Fibroblast of pulmonary artery (primary cell): ENCODE measurements at regions not wholly inside any gene's neighbourhood (a gene's known extent, or its start where the extent isn't known, plus 50 kb on each side); places are given as distances from the start of the nearest gene placed in this dataset.
A peak's percentile ranks its signal among the peaks of the same experiment; 100 is the strongest.

ENCODE experiments used
- DNase-seq: peaks from one replicate; pipeline ENCODE4 v3.0.0-alpha.2; 2010; ENCODE audit warnings: low read depth
- H3K4me3 ChIP-seq: replicated peaks from 2 replicates; pipeline ENCODE4 v1.5.1; 2011; ENCODE audit warnings: low read depth, mild to moderate bottlenecking, control low read depth, low read length, moderate library complexity
- TF ChIP-seq, protein P1 (sequence below): IDR thresholded peaks from 2 replicates; pipeline ENCODE4 v1.5.1; 2011; ENCODE audit warnings: mild to moderate bottlenecking, control low read depth, low read length, inconsistent platforms; ENCODE audit errors: missing control alignments

GRCh38 chr13:29909975-29910674, 59.7 kb upstream of the UBL3 start:
- peak; percentile 28 for DNase-seq
- H3K4me3 ChIP-seq = no peak overlapping the region
- TF ChIP-seq, protein P1, sequence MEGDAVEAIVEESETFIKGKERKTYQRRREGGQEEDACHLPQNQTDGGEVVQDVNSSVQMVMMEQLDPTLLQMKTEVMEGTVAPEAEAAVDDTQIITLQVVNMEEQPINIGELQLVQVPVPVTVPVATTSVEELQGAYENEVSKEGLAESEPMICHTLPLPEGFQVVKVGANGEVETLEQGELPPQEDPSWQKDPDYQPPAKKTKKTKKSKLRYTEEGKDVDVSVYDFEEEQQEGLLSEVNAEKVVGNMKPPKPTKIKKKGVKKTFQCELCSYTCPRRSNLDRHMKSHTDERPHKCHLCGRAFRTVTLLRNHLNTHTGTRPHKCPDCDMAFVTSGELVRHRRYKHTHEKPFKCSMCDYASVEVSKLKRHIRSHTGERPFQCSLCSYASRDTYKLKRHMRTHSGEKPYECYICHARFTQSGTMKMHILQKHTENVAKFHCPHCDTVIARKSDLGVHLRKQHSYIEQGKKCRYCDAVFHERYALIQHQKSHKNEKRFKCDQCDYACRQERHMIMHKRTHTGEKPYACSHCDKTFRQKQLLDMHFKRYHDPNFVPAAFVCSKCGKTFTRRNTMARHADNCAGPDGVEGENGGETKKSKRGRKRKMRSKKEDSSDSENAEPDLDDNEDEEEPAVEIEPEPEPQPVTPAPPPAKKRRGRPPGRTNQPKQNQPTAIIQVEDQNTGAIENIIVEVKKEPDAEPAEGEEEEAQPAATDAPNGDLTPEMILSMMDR = no peak

DNA sequence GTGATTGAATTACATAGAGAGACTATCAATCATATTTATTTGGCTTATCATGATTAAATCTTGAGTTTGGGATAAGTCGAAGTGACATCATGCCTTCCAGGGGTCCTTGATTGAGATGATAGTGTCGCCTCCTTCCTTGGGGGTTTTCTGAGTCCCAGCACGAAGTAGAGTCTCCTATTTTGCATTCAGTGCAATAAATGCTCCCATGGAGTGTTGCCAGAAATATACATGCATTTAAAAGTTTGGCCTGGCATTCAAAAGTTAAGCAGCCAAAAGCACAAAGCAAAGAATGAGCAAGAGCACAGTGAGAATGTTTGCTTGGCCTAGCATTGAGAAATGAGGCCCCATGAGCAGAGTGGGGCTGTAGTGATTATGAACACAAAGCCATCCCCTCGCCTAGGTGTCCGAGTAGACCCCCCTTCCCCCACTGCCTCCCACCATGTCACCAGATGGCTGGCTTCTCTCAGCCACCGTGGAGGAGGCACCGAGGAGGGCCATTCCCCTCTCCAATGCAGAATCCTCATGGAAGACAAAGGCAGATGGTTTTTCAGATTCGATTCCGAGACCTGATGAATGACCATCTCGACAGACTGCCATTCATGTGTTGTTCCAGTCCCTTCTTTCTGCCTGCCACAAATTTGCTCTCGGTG, 58.8 kb upstream of the UBL3 start:
- TF ChIP-seq, protein P1 = no peak
- no peak for DNase-seq
- H3K4me3 ChIP-seq = no peak overlapping the region

DNA sequence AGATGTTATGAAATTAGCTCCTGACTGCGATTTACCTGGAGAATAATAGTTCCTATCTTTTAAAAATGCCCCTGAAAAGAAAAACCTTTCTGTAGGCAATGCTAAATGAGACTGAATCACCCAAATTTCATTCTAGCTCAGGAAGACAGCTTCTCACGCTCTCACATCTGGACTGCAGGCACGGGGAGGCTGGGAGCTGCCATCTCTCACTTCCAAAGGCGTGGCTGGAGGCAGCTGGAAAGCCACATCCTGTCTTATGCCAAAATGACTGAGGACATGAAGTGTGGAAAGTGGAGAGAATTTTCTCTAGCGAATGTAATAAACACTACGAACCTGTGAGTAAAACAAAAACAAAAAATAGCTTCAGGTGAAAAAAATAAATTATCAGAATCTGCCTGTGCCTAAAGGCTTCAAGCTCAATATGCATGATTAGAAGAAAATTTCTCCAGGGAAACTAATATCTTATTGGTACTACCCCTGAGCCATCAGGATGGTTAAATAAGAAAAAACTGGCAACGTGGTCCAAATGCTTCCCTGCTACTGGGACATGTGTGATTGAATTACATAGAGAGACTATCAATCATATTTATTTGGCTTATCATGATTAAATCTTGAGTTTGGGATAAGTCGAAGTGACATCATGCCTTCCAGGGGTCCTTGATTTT, 58.1 kb upstream of the UBL3 start:
- H3K4me3 ChIP-seq = no peak overlapping the region
- DNase-seq = peak; percentile 31
- TF ChIP-seq, protein P1 = no peak

DNA sequence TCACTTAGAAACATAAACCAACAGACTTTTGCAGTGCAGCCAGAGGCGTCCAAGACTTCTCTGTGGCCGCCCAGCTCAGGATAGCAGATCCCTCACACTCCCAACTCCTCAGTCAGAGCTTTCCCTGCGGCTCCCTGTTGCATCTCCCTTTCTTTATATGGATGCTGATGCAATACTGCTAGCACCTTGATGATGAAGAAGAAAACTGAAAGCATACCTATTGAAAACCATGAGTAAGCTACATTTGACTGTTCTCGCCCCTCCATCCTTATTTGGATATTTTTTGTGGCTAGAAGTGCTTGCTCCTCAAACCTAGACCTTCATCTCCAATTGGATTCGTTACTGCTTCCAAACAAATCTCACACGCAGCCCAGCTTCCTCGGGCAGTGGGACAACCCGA, 57.3 kb upstream of the UBL3 start:
- TF ChIP-seq, protein P1 = no peak

DNA sequence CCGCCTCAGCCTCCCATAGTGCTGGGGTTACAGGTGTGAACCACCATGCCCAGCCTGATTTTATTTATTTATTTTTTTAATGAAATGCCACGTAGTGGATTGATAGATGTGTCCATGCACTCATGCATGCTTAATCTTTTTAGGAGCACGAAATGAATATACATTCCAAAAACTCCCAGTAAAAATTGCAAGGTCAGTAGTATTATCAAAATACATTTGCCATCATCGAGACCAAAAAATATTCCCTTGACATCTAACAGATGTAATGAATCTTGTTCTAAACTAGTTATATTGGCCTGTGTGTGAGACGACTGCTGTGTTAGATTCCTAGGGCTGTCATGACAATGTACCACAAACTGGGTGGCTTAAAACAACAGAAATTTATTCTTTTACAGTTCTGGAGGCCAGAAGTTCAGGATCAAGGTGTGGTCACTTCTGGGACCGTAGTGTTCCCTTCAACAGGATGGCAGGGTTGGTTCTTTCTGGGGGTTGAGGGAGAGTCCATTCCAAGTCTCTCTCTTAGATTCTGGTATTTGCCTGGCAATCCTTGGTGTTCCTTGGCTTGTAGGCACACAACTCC, 56.1 kb upstream of the UBL3 start:
- TF ChIP-seq, protein P1 = no peak
- DNase-seq = no peak

More for the DNA sequence above, 57.3 kb upstream of the UBL3 start:
- DNase-seq = no peak
- H3K4me3 ChIP-seq = no peak overlapping the region

GRCh38 chr13:29905845-29906244, 55.4 kb upstream of the UBL3 start:
- DNase-seq = peak; percentile 57
- no peak overlapping the region for H3K4me3 ChIP-seq
- TF ChIP-seq, protein P1 = no peak

More for the DNA sequence above, 56.1 kb upstream of the UBL3 start:
- no peak overlapping the region for H3K4me3 ChIP-seq
